SK-N-SH treated with all-trans-retinoic acid at 6 μM for 48 hours (cell line): ENCODE measurements at regions not wholly inside any gene's neighbourhood (a gene's known extent, or its start where the extent isn't known, plus 50 kb on each side); places are given as distances from the start of the nearest gene placed in this dataset.

ENCODE experiments used
- ATAC-seq: fragments of 200-7000 bp; cut with Tn5 transposase; 3 replicates; pipeline ENCODE4 v1.9.1; 2020; ENCODE audit warnings: mild to moderate bottlenecking, moderate library complexity
- BACH2 ChIP-seq: fragments of 250-450 bp; sonication (Bioruptor Pico); IDR thresholded peaks from 2 replicates; pipeline ENCODE4 v1.9.0; 2021; ENCODE audit warnings: mild to moderate bottlenecking, borderline replicate concordance
- CSDC2 ChIP-seq: fragments of 250-450 bp; sonication (Bioruptor Pico); IDR thresholded peaks from 2 replicates; pipeline ENCODE4 v1.5.0; 2020; ENCODE audit warnings: mild to moderate bottlenecking, moderate library complexity
- ESRRG ChIP-seq: fragments of 250-450 bp; sonication (Bioruptor Pico); IDR thresholded peaks from 2 replicates; pipeline ENCODE4 v1.6.1; 2021; ENCODE audit warnings: mild to moderate bottlenecking
- GLIS3 ChIP-seq: fragments of 250-450 bp; sonication (Bioruptor Pico); IDR thresholded peaks from 2 replicates; pipeline ENCODE4 v1.5.0; 2020; ENCODE audit warnings: mild to moderate bottlenecking, moderate library complexity
- ISL1 ChIP-seq: fragments of 250-450 bp; sonication (Bioruptor Pico); IDR thresholded peaks from 2 replicates; pipeline ENCODE4 v2.1.2; 2022; ENCODE audit warnings: mild to moderate bottlenecking, moderate library complexity
- OSR1 ChIP-seq: fragments of 250-450 bp; sonication (Bioruptor Pico); IDR thresholded peaks from 2 replicates; pipeline ENCODE4 v1.8.0; 2022; ENCODE audit warnings: moderate library complexity, mild to moderate bottlenecking, inconsistent platforms
- PPARA ChIP-seq: fragments of 250-450 bp; sonication (Bioruptor Pico); IDR thresholded peaks from 2 replicates; pipeline ENCODE4 v1.5.0; 2020; ENCODE audit warnings: mild to moderate bottlenecking, borderline replicate concordance
- RARB ChIP-seq: fragments of 250-450 bp; sonication (Bioruptor Pico); IDR thresholded peaks from 2 replicates; pipeline ENCODE4 v1.8.0; 2021; ENCODE audit warnings: mild to moderate bottlenecking, moderate library complexity
- SNAI2 ChIP-seq: fragments of 250-450 bp; sonication (Bioruptor Pico); IDR thresholded peaks from 2 replicates; pipeline ENCODE4 v1.5.0; 2020; ENCODE audit warnings: mild to moderate bottlenecking, moderate library complexity
- TCF4 ChIP-seq: fragments of 250-450 bp; sonication (Bioruptor Pico); IDR thresholded peaks from 2 replicates; pipeline ENCODE4 v1.8.0; 2021; ENCODE audit warnings: mild to moderate bottlenecking, moderate library complexity, borderline replicate concordance
- TOX ChIP-seq: fragments of 250-450 bp; sonication (Bioruptor Pico); IDR thresholded peaks from 2 replicates; pipeline ENCODE4 v1.8.0; 2021; ENCODE audit warnings: mild to moderate bottlenecking, moderate library complexity, borderline replicate concordance
- ZC3H10 ChIP-seq: fragments of 250-450 bp; sonication (Bioruptor Pico); IDR thresholded peaks from 2 replicates; pipeline ENCODE4 v1.5.1; 2021; ENCODE audit warnings: mild to moderate bottlenecking, moderate library complexity
- ZFP3 ChIP-seq: fragments of 250-450 bp; sonication (Bioruptor Pico); IDR thresholded peaks from 2 replicates; pipeline ENCODE4 v1.5.0; 2020; ENCODE audit warnings: mild to moderate bottlenecking, moderate library complexity
- ZFP30 ChIP-seq: fragments of 450-650 bp; formaldehyde crosslinking; IDR thresholded peaks from 2 replicates; pipeline ENCODE4 v1.5.0; 2022; ENCODE audit warnings: mild to moderate bottlenecking, moderate library complexity
- ZNF565 ChIP-seq: fragments of 450-650 bp; formaldehyde crosslinking; conservative IDR thresholded peaks from 2 replicates; pipeline ENCODE4 v1.5.0; 2020; ENCODE audit warnings: low read depth, mild to moderate bottlenecking, moderate library complexity
- ZNF70 ChIP-seq: fragments of 450-650 bp; formaldehyde crosslinking; IDR thresholded peaks from 2 replicates; pipeline ENCODE4 v1.5.0; 2020; ENCODE audit warnings: mild to moderate bottlenecking, moderate library complexity
- ZNF8 ChIP-seq: fragments of 450-650 bp; formaldehyde crosslinking; IDR thresholded peaks from 2 replicates; pipeline ENCODE4 v1.5.0; 2020; ENCODE audit warnings: mild to moderate bottlenecking, moderate library complexity
- TF ChIP-seq, protein P1 (sequence below): fragments of 250-450 bp; sonication (Bioruptor Pico); IDR thresholded peaks from 2 replicates; pipeline ENCODE4 v1.5.0; 2020; ENCODE audit warnings: mild to moderate bottlenecking, moderate library complexity
- TF ChIP-seq, protein P2 (sequence below): fragments of 250-450 bp; sonication (Bioruptor Pico); IDR thresholded peaks from 2 replicates; pipeline ENCODE4 v1.8.0; 2021; ENCODE audit warnings: low read depth, mild to moderate bottlenecking, moderate library complexity, borderline replicate concordance
- TF ChIP-seq, protein P3 (sequence below): fragments of 250-450 bp; sonication (Bioruptor Pico); IDR thresholded peaks from 2 replicates; pipeline ENCODE4 v1.8.0; 2020; ENCODE audit warnings: mild to moderate bottlenecking, moderate library complexity, borderline replicate concordance
- TF ChIP-seq, protein P4 (sequence below): fragments of 250-450 bp; sonication (Bioruptor Pico); IDR thresholded peaks from 2 replicates; pipeline ENCODE4 v1.5.1; 2021; ENCODE audit warnings: mild to moderate bottlenecking, moderate library complexity

DNA sequence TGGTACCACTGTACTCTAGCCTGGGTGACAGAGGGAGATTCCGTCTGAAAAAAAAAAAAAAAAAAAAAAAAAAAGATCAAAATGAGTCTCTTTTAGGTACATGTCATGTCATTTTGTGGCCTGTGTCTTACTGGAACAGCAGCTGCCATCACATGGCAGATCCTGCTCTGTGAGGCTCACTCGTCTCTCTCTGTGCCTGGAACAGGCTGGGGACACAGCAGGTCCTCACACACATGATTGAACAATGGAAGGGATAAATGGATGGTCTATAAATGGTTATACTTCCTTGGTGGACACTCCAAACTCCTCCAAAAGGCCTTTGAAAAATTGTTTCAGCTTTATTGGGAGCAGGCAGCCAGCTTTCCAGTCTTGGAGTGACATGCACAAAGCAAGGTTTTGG, 236.2 kb upstream of the COPS8 start:
- ATAC-seq: no peak
- TF ChIP-seq ZNF70 (CRISPR knock-in tag) (no peak), ZFP3 (CRISPR knock-in tag) (no peak), ZFP30 (CRISPR knock-in tag) (no peak)

DNA sequence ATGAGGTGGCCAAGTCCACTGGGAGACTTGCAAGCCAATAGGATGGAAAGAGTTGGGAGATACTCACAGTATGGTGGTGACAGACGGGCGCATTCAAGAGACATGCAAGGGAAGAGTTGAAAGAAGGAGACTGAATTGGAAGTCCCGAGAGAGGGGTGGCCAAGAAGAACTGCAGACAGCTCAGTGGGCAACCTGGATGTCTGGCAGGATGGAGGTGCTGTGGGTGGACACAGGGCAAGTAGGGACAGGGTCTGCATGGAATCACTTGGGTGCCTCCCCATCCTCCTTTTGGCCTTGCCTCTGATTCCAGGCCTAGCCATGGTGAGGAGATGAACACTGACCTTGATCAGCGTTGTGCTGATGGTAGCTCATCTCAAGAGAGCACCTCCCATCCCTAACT, 235.7 kb upstream of the COPS8 start:
- no peak for TF ChIP-seq TCF4 (CRISPR knock-in tag)
- no peak for TF ChIP-seq ZFP3 (CRISPR knock-in tag)
- no peak for TF ChIP-seq ESRRG (CRISPR knock-in tag)
- no peak for TF ChIP-seq BACH2
- TF ChIP-seq, protein P1, sequence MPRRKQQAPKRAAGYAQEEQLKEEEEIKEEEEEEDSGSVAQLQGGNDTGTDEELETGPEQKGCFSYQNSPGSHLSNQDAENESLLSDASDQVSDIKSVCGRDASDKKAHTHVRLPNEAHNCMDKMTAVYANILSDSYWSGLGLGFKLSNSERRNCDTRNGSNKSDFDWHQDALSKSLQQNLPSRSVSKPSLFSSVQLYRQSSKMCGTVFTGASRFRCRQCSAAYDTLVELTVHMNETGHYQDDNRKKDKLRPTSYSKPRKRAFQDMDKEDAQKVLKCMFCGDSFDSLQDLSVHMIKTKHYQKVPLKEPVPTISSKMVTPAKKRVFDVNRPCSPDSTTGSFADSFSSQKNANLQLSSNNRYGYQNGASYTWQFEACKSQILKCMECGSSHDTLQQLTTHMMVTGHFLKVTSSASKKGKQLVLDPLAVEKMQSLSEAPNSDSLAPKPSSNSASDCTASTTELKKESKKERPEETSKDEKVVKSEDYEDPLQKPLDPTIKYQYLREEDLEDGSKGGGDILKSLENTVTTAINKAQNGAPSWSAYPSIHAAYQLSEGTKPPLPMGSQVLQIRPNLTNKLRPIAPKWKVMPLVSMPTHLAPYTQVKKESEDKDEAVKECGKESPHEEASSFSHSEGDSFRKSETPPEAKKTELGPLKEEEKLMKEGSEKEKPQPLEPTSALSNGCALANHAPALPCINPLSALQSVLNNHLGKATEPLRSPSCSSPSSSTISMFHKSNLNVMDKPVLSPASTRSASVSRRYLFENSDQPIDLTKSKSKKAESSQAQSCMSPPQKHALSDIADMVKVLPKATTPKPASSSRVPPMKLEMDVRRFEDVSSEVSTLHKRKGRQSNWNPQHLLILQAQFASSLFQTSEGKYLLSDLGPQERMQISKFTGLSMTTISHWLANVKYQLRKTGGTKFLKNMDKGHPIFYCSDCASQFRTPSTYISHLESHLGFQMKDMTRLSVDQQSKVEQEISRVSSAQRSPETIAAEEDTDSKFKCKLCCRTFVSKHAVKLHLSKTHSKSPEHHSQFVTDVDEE (CRISPR knock-in tag): no peak
- TF ChIP-seq, protein P2, sequence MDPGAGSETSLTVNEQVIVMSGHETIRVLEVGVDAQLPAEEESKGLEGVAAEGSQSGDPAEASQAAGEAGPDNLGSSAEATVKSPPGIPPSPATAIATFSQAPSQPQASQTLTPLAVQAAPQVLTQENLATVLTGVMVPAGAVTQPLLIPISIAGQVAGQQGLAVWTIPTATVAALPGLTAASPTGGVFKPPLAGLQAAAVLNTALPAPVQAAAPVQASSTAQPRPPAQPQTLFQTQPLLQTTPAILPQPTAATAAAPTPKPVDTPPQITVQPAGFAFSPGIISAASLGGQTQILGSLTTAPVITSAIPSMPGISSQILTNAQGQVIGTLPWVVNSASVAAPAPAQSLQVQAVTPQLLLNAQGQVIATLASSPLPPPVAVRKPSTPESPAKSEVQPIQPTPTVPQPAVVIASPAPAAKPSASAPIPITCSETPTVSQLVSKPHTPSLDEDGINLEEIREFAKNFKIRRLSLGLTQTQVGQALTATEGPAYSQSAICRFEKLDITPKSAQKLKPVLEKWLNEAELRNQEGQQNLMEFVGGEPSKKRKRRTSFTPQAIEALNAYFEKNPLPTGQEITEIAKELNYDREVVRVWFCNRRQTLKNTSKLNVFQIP (CRISPR knock-in tag): no peak
- no peak for TF ChIP-seq CSDC2 (CRISPR knock-in tag)
- no peak for TF ChIP-seq ISL1
- TF ChIP-seq ZNF8 (CRISPR knock-in tag): no peak
- TF ChIP-seq, protein P3, sequence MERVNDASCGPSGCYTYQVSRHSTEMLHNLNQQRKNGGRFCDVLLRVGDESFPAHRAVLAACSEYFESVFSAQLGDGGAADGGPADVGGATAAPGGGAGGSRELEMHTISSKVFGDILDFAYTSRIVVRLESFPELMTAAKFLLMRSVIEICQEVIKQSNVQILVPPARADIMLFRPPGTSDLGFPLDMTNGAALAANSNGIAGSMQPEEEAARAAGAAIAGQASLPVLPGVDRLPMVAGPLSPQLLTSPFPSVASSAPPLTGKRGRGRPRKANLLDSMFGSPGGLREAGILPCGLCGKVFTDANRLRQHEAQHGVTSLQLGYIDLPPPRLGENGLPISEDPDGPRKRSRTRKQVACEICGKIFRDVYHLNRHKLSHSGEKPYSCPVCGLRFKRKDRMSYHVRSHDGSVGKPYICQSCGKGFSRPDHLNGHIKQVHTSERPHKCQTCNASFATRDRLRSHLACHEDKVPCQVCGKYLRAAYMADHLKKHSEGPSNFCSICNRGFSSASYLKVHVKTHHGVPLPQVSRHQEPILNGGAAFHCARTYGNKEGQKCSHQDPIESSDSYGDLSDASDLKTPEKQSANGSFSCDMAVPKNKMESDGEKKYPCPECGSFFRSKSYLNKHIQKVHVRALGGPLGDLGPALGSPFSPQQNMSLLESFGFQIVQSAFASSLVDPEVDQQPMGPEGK (CRISPR knock-in tag): no peak
- TF ChIP-seq ZNF565 (CRISPR knock-in tag): no peak
- no peak for TF ChIP-seq PPARA
- no peak for TF ChIP-seq ZFP30 (CRISPR knock-in tag)
- TF ChIP-seq TOX (CRISPR knock-in tag): no peak
- no peak for ATAC-seq

DNA sequence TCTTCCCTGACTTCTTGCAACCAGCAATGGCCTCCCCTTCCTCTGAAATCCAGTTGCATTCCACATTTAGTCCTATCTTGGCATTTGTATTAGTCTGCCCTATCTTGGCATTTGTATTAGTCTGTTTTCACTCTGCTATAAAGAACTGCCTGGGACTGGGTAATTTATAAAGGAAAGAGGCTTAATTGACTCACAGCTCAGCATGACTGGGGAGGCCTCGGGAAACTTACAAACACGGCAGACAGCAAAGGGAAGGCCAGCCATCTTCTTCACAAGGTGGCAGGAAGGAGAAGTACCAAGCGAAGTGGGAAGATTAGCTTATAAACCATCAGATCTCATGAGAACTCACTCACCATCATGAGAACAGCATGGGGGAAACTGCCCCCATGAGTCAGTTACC, 234.5 kb upstream of the COPS8 start:
- ATAC-seq: no peak
- no peak for TF ChIP-seq GLIS3 (CRISPR knock-in tag)
- no peak for TF ChIP-seq RARB (CRISPR knock-in tag)
- TF ChIP-seq, protein P1 (CRISPR knock-in tag): no peak
- TF ChIP-seq PPARA: no peak
- TF ChIP-seq ZNF8 (CRISPR knock-in tag): no peak
- no peak for TF ChIP-seq BACH2
- no peak for TF ChIP-seq ZFP30 (CRISPR knock-in tag)
- TF ChIP-seq OSR1: no peak
- no peak for TF ChIP-seq ZC3H10 (CRISPR knock-in tag)
- TF ChIP-seq, protein P4, sequence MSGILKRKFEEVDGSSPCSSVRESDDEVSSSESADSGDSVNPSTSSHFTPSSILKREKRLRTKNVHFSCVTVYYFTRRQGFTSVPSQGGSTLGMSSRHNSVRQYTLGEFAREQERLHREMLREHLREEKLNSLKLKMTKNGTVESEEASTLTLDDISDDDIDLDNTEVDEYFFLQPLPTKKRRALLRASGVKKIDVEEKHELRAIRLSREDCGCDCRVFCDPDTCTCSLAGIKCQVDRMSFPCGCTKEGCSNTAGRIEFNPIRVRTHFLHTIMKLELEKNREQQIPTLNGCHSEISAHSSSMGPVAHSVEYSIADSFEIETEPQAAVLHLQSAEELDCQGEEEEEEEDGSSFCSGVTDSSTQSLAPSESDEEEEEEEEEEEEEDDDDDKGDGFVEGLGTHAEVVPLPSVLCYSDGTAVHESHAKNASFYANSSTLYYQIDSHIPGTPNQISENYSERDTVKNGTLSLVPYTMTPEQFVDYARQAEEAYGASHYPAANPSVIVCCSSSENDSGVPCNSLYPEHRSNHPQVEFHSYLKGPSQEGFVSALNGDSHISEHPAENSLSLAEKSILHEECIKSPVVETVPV (CRISPR knock-in tag): no peak
- TF ChIP-seq ZNF565 (CRISPR knock-in tag): no peak
- no peak for TF ChIP-seq TOX (CRISPR knock-in tag)
- TF ChIP-seq ZNF70 (CRISPR knock-in tag): no peak
- TF ChIP-seq SNAI2 (CRISPR knock-in tag): no peak
- TF ChIP-seq, protein P2 (CRISPR knock-in tag): no peak
- TF ChIP-seq ISL1: no peak
- no peak for TF ChIP-seq ESRRG (CRISPR knock-in tag)
